Heart left ventricle (tissue), 13 donors: ENCODE measurements at regions not wholly inside any gene's neighbourhood (a gene's known extent, or its start where the extent isn't known, plus 50 kb on each side); places are given as distances from the start of the nearest gene placed in this dataset.

Experiments used
- POLR2A ChIP-seq, 2 donors: fragments of 450-650 bp; IDR thresholded peaks; one replicate each; pipeline ENCODE4 v1.6.1; 2017; ENCODE audit warnings: antibody characterized with exemption in 2 of 2, mild to moderate bottlenecking in 2 of 2, moderate library complexity in 2 of 2
- TF ChIP-seq, protein P1 (sequence below), 12 donors: fragments of 200-600 bp; sonication (generic) in 4 of 12; IDR thresholded peaks; one replicate each; pipeline versions ENCODE4 v1.5.0 to v1.8.0; 2018 to 2022; ENCODE audit warnings: antibody characterized with exemption in 12 of 12, mild to moderate bottlenecking in 5 of 12
- donor health status: ischemic (EF 13 %, LVEDD 7.1; RV severe dilation, severe dysfunction).
- donor health status: DM: no; HTN: yes; CAD: no.
- donor health status: DM: no; HTN: no; CAD: no.
- donor health status: ischemic (EF 25% LVEDD 6.9; RV normal size, moderate dysfunction).
- donor health status: ischemic (EF 25% LVEDD 5.7; RV mildly dilated, moderate dysfunction).
- donor health status: ischemic (EF 35%, LVEDD 5.7; RV mildly dilated, moderate dysfunction).
- donor health status: nonischemic (EF 11% LVEDD 7.7; RV severe dilation, severe dysfunction).
- donor health status: DM: yes; HTN: yes; CAD: no.
- donor health status: PGD.
- donor health status: ischemic (EF 29% LVEDD 5.4; RV normal size, mild dysfunction).
- donor health status: nonischemic (EF 23%, LVEDD 6.1; RV moderate dilation, normal function).

DNA sequence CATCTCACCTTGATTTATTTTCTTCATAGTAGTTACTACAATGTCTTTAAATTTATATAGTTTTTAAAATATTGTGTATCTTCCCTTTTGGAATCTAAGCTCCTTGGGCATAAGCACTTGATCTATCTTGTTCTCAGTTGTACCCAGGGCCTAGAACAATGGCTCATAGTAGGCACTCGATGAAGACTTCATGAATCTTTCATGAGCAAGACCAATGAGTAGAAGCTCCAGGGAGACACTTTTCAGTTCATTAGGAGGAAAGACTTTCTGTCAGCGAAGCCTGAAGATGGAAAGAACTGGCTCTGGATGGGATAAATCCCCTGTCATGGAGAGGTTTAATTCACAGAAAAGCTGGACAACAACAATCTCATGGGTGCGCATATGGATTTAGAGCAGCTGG lies 140.2 kb upstream of the CRY1 start:
- no peak for TF ChIP-seq POLR2A (IDR thresholded peaks at IDR 0.05)
- TF ChIP-seq, protein P1, sequence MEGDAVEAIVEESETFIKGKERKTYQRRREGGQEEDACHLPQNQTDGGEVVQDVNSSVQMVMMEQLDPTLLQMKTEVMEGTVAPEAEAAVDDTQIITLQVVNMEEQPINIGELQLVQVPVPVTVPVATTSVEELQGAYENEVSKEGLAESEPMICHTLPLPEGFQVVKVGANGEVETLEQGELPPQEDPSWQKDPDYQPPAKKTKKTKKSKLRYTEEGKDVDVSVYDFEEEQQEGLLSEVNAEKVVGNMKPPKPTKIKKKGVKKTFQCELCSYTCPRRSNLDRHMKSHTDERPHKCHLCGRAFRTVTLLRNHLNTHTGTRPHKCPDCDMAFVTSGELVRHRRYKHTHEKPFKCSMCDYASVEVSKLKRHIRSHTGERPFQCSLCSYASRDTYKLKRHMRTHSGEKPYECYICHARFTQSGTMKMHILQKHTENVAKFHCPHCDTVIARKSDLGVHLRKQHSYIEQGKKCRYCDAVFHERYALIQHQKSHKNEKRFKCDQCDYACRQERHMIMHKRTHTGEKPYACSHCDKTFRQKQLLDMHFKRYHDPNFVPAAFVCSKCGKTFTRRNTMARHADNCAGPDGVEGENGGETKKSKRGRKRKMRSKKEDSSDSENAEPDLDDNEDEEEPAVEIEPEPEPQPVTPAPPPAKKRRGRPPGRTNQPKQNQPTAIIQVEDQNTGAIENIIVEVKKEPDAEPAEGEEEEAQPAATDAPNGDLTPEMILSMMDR (IDR thresholded peaks at IDR 0.05): no peak
